GOT3 (cell line): ENCODE measurements at regions not wholly inside any gene's neighbourhood (a gene's known extent, or its start where the extent isn't known, plus 50 kb on each side); places are given as distances from the start of the nearest gene placed in this dataset.
"Not testable (repeated sequence)": the region's sequence is repeated elsewhere in the genome, so short reads cannot be mapped to it uniquely, and the experiment has no call there.

Experiments used
- DNase-seq: peaks from one replicate; lab custom pipeline; 2025; ENCODE audit warnings: mixed read lengths; lab: John Stamatoyannopoulos, UW

DNA sequence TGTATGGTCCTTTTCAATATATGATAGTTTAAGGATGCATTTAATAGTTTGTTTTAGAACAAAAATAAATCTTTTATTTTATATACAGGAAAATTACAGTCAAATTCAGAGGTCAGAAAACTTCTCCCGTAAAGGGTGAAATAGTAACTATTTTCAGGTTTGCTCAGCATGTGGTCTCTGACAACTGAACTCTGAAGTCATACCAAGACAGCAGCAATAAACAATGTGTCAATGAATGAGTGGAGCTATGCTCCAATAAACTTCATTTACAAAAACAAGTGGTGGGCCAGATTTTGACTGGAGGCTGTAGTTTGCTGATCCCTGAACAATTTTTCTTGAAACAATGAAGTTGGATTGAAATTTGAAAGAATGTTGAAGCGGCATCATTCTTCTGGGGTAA lies 123.6 kb downstream of the ZNF248 start:
- no peak for DNase-seq

DNA sequence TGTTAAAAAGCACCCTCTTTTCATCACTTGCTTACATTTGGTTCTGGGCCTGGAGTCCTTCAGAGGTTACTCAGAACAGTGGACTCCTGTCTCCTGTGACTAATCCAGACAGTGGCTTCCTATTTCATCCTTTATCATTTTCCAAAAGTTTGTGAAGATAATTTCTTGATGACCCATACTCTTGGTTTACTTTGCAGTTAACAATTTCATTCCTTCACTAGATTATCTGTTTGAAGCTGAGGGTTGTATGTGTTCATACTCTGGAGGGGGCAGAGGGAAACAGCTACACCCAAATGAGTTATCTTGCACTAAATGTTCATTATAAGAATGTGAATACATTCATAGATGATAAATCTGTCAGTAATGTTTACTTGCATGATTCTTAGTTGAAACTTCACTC lies 124.7 kb downstream of the ZNF248 start:
- no peak for DNase-seq

DNA sequence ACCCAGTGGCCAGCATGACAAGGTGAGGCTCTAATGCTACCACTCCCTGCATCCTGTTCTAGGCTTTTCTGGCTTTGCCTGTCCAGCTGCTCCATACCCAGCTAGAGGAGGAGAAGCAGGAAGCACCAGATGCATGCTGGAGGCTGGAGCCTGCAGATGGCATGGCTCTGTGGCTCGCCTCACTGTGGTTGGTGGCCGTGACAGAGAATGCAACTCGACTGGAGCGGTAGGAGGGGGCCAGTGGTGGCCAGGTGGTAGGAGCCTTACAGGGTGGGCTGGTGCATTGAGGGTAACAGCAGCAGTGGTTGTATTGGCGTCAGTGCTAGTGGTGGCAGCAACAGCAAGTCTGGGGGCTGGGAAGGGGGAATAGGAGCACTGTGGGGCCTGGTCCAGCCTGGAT lies 128.6 kb downstream of the ZNF248 start:
- DNase-seq, result no peak

DNA sequence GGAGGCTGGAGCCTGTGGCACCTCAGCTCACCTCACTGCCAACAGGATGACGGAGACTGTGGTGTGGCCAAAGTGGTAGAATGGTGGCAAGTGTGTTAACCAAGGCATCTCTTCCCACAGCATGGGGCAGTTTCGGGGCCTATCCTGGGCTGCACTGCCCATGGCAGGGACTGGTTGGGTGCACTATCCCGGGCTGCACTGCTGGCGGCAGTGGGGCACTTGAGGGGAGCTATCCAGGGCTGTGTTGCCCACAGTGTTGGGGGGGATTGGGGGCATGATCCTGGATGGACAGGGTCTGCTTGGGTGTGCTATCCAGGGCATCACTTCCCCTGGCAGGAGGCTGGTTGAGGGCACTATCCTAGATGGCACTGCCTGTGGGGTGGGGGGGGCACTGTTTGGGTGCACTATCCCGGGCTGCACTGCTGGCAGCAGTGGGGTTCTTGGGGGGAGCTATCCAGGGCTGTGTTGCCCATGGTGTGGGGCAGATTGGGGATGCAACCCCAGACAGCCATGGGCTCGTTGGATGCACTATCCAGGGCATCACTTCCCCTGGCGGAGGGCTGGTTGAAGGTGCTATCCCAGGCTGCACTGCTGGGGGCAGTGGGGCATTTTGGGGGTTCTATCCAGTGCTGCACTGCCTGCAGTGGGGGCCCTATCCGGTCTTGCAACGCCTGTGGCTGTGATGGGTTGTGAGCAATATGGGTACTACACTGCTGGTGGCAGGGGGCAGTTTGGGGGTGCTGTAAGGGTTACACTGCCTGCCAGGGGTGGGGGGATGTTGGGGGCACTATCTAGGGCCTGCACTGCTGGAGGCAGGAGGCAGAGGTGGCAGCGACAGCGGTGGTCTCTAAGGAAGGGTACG lies 129.7 kb downstream of the ZNF248 start:
- DNase-seq, result no peak

DNA sequence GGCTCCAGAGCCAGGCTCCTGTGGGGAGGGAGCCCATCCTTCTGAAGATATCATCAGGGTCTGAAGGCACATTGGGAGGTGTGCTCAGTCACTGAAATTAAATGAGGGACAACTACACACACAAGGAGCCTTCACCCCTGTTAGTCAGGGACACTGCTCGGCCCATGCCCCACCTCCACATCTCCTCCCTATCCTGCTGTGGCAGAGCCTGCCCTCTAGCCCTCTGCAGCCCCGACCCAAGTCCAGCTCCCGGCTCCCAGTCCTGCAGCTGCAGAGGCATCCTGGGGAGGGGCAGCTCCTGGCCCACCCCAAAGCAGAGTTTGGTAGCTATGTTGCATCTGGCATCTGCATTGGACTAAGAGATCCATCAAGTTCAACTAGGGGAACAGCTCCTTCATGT lies 136.3 kb downstream of the ZNF248 start:
- DNase-seq, result no peak

DNA sequence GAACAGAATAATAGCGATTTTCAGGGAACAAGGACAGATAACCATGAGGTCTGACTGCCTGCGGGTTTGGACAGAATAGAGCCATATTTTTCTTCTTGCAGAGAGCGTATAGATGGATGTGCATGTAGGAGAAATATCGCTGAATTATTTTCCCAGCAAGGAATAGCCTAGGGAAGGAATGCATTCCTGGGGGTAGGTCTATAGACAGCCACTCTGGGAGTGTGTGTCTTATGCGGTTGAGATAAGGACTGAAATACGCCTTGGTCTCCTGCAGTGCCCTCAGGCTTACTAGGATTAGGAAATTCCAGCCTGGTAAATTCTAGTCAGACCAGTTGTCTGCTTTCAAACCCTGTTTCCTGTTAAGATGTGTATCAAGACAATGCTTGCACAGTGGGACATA lies 139.3 kb downstream of the ZNF248 start:
- DNase-seq, result not testable (repeated sequence)

DNA sequence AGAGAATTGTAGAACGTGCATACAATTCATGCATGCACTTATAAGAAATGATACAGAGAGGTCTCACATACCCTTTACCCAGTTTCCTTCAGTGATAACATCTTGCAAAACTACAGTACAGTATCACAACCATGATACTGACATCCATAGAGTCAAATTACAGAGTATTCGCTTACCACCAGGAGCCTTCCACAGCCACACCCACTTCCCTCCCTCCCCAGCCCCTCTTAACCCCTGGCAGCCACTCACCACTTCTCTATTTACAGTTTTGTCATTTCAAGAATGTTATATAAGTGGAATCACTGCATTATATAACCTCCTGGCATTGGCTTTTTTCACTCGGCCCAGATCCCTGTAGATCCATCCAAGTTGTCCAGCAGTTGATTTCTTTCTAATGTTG lies 143.8 kb downstream of the ZNF248 start:
- no peak for DNase-seq

DNA sequence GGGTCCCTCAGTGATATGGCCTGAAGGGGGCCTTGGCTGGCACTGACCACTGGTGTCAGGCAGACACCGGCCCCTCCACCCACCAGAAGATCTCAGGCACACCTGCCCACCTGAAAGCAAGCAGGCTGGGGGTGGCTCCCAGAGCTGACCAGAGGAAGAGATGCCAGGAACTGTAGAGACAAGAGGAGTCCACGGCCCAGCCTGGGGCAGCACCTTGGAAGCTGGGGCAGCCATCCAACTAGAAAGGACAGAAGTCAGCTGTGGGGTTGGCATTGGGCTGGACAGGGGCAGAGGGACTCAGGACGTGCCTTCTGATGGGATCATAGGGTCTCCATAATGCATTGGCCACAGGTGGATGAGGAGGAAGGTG lies 144.3 kb downstream of the ZNF248 start:
- DNase-seq, result no peak

DNA sequence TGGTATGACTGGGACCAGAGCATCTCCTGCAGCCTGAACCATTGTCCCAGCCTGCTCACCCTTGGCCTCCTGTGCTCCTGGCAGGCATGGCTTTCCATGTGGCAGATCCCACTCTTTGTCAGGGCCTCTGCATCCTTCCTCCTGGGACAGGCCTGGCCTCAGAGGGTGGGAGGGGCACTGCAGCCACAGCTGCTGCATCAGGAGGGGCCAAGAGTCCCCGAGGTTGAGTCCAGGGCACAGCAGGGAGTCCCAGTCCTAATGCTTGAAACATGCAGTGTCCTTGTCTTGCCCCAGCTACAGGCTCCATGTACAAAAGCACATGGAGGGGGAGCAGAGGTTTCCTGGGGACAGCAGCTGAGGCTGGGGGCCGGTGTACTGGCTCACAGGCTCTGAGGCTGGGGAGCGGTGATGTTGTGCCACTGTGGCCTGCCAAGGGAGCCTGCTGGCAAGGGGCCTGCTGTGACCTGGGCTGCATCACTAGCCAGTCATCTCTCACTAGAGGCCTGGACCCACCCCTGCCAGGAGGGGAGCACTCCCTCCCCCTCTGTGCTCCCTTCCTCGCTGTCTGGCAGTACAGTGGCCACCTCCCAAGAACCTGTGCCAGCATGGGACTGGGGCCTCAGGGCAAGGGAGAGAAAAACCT lies 144.8 kb downstream of the ZNF248 start:
- no peak for DNase-seq

DNA sequence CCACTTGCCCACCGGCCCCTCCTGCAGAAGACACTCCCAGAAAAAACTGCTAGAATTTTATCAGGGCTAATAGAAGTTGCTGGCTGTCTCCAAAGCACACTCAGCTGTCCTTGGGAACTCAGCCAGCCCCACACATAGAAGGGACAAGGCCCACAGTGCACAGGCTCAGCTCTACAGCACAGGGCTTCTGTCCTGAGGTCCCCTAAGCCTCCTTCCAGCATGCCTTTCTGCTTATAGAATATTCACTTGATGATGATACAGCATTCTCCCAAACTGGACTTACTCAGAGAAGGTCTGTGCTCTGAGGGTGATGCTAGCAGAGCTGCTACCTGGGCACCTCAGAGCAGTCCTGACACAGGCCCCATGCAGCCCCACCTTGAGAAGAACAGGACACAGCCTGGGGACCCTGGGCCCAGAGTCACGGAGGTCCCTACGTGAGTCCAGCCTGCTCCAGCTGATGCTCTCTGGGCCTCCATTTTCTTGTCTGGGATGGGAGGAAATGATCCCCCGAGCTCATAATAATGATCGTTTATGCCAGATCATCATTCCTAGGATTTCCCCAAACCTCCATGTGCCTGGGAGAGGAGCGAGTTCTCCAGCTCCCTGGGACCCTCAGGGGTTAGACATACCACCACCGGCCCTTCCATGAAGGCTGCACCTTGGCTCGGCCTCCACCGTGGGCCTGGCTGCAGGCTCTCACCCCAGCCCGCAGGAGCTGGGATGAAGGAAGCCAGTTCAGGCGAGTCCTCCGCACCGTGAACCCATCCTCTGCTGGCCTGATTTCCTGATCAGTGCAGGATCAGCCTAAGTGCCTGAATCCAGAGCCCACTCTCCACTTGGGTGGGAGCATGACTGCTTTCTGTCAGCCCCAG lies 145.6 kb downstream of the ZNF248 start:
- peak; percentile 28 for DNase-seq

DNA sequence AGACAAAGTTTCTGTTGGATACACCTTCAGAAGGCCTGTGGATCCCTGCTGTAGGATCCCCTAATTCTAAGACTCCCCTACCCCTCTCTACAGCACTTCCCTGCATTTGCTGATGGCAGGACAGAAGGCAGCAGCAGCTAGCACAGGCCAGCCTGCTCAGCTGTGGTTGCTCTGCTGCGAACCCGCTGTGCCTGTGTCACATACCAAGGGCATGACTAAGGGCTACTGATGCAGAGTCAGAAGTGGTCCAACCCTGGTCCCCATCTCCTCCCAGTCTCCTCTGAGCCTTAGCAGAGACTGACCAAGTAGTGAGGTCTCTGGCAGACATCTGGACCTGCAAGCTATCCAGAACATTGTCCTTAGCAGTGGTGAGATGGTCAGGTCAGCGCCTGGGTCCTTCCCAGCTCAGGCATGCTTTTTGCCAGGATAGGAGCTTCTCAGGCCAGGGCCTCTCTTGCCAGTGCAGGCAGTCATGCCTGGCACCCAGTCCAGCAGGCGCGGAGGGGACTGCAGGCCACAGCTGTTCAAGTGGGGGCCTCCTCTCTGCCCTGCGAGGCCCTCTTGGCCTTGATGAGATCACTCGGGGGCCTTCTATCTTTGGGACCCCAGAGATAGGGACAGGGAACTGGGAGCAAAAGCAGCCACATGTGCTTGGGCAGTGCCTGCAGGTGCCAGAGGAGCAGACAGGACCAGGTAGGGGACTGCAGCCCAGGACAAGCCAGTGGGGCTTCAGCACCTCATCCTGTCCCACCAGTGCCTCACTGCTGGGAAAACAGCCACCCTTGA lies 146.4 kb downstream of the ZNF248 start:
- no peak for DNase-seq

DNA sequence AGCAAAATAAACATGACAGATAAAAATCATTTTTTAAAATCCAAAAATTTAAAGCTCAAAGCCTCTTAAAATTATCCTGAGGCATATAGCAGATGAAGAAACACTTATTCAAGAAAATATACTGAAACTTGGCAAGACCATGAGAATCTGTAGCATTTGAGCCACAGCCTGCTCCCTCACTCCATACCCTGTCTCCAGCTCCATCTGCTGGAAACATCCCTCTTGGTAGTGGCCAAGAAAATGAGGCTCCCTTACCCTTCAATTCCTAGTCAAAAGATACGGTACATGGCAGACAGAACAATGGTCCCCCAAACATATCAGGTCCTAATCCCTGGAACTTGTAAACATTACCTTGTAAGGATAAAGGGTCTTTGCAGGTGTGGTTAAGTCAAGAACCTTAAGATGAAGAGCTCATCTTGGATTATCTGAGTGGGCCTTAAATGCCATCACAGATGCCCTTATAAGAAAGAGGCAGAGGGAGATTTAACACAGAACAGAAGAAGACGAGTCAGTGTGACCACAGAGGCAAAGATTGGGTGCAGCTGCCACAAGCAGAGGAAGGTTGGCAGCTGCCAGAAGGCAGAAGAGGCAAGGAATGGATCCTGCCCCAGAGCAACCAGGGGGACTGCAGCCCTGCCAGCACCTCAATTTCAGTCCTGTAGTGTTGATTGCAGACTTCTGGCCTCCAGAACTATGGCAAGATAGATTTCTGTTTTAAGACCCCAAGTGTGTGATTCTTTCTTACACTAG lies 149.4 kb downstream of the ZNF248 start:
- DNase-seq, result no peak

DNA sequence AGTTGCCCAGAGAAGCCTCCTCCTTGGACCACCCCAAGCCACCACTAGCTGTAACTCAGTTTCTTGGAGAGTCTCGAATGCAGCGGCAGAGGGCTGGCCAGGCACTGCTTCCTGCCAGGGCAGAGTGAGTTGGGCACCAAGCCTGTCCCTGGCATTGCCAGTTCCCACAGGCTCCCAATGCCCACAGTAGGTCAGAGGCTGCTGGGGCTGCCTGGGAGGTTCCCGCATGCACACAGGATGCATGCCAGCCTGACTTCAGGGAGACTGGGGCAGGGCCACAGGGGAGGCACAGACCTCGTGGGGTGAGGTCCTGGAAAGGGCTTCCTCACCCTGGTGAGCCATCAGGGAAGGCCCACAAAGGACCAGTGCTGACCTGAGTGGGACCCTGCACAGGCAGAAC lies 152.8 kb downstream of the ZNF248 start:
- DNase-seq, result no peak

DNA sequence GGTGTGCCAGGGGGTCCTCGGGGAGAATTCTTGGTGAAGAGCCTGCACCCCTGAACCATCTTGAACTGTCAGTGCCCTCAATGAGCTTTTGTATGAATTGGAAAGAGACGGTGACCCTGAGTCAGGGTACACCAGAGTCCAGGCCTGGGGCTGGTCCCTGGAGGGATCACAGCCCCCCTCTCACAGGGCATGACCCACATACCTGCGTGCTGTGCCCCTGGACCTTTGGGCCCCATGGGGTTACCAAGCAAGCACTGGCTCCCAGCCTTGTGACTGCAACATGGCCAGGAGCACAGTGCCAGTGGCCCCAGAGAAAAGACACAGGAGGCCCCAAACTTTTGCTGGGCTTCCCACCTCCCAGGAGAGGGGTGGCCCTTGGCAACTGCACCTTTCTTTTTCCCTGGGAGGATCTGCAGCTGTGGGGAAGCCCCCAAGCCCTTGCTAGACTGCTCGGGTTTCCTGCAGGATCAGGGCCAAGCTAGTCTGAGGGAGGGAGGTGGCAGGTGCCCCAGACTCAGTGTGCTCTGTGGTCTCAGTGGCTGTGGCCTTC lies 153.5 kb downstream of the ZNF248 start:
- no peak for DNase-seq

DNA sequence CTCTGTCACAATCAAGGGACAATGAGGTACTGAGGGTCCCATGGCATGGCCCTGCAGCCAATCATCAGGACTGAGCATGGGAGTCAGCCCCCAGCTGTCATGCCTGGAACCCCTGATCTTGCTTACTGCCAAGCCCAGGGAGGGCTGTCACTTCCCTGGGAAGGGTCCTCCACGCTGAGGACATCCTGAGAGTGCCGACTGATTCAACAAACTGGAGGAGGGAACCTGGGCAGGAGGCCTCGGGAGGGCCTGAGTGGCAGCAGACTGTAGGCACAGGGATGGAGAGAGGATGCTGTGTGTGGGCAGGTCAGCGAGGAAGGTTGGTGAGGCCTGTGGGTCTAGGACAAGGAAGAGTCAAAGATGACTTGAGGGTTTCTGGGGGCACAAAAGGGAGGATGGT lies 154.3 kb downstream of the ZNF248 start:
- no peak for DNase-seq

DNA sequence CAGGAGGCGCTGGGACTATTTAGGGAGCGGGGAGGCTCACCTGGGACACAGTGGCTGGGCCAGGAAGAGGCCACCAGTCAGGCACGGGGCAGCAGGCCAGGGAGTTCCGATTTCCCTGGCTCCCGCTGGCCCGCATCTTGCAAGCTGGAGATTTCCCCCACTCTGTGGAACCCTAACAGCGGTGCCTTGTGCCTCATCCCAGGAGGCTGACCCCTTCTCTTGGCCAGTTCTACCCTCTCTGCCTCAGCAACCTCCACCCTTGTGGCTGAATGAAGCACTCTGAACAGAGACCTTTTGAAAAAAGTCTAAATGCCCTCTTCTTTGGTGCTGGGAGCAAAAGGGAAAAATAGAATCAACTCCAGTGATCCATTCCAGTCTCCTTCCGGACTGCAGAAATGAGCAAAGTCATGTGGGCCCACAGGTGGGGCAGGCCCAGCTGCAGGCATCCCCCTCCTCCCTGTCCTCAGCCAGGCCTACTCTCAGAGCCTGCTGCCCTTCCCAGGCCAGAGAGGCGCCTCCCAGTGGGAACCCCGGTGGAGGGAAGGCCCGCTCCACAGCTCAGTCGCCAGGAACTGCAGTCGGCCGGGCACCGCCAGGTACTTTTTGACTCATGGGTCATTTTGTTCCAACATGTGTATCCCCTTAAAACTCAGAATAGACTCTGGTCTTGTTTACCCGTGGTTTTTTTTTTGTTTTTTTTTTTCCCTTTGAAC lies 155.5 kb downstream of the ZNF248 start:
- no peak for DNase-seq

DNA sequence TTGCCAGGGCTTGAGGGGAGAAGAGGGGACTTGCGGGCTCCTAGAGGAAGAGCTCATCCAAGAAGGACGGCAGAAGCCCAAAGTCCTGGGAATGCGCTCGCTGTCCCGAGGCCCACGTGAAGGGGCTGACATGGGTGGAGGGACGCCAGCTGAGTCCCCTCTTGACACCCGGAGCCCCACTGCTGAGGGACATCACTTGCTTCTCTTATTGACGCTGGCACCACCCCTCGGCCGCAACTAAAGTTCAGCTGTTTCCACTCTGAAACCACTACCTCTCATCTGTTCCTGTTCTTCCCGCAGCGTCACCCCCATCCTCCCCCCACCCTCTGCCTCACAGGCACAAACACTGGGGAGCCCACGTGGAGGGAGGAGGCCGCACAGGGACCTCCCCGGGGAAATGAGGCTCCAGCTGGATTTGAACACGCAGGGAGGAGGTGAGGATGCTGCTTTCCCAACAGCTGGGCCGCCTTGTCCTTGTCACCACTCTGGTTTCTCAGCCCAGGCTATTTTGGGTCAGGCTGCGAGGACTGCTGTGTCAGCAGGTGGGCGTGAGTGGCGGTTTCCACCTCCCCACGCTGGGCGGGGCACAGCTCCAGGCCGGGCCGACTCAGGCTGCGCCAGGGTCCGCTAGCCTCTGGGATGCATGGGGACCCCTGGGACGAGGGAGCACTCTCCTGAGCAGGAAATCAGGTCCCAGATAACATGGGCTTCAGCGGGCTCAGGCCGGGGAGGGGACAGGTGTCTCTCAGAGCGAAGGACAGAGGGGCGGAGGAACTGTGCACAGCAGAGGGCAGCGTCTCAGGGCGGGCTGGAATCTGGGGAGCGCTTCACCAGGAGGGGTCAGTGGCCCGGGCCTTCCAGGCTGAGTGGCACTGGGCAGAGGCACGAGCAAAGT lies 156.3 kb downstream of the ZNF248 start:
- DNase-seq, result no peak

DNA sequence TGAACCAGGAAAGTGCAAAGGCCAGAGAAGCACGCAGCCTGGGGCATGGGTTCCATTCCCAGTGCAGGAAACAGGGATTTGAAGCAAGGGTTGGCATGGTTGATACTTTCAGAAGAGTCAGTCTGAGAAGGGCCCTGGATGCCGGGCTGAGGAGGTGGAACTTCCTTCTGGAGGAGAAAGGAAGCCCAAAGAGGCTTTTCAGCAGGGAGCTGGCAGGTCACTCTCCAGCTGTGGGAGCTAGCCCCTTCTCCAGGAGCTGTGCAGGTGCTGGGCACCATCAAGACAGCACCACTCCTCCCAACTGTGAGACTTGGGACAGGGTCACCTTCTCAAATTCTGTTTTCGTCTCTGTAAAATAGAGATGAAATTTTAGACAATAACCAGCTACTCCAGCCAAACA lies 169.8 kb downstream of the ZNF248 start:
- no peak for DNase-seq
